GM23248 (cell line): ENCODE measurements at regions not wholly inside any gene's neighbourhood (a gene's known extent, or its start where the extent isn't known, plus 50 kb on each side); places are given as distances from the start of the nearest gene placed in this dataset.

Experiments used
- DNase-seq: peaks from one replicate; pipeline ENCODE4 v3.0.0-alpha.2; 2015
- H2AFZ ChIP-seq: fragments of 200-600 bp; sonication (generic); 2 replicates; pipeline ENCODE4 v1.6.1; 2016; ENCODE audit warnings: antibody characterized with exemption
- H3F3A ChIP-seq: fragments of 200-600 bp; sonication (generic); 2 replicates; pipeline ENCODE4 v1.6.1; 2016; ENCODE audit warnings: mild to moderate bottlenecking, antibody characterized with exemption, mixed run types; ENCODE audit not compliant: insufficient read depth
- H3K27ac ChIP-seq: fragments of 200-600 bp; sonication (generic); 2 replicates; pipeline ENCODE4 v1.5.1; 2016; ENCODE audit warnings: mild to moderate bottlenecking
- H3K27me3 ChIP-seq: fragments of 200-600 bp; sonication (generic); replicated peaks from 2 replicates; pipeline ENCODE4 v1.6.1; 2016; ENCODE audit warnings: mild to moderate bottlenecking; ENCODE audit not compliant: insufficient read depth
- H3K36me3 ChIP-seq: fragments of 200-600 bp; sonication (generic); 2 replicates; pipeline ENCODE4 v1.6.1; 2016; ENCODE audit warnings: low read depth, mild to moderate bottlenecking
- H3K4me1 ChIP-seq: fragments of 200-600 bp; sonication (generic); 2 replicates; pipeline ENCODE4 v1.6.1; 2016; ENCODE audit warnings: mild to moderate bottlenecking; ENCODE audit not compliant: insufficient read depth
- H3K4me2 ChIP-seq: fragments of 200-600 bp; sonication (generic); one replicate; pipeline ENCODE4 v1.6.1; 2016; ENCODE audit warnings: mild to moderate bottlenecking; ENCODE audit not compliant: unreplicated experiment
- H3K4me3 ChIP-seq: fragments of 200-600 bp; sonication (generic); 2 replicates; pipeline ENCODE4 v1.5.1; 2016; ENCODE audit warnings: mild to moderate bottlenecking
- H3K79me2 ChIP-seq: fragments of 200-600 bp; sonication (generic); 2 replicates; pipeline ENCODE4 v1.6.1; 2016; ENCODE audit warnings: mild to moderate bottlenecking; ENCODE audit not compliant: insufficient read depth
- H3K9ac ChIP-seq: fragments of 200-600 bp; sonication (generic); 2 replicates; pipeline ENCODE4 v1.6.1; 2016; ENCODE audit warnings: mild to moderate bottlenecking
- H3K9me2 ChIP-seq: fragments of 200-600 bp; sonication (generic); 2 replicates; pipeline ENCODE4 v1.6.1; 2016; ENCODE audit warnings: mixed run types, mild to moderate bottlenecking, moderate library complexity; ENCODE audit not compliant: insufficient read depth
- H3K9me3 ChIP-seq: fragments of 200-600 bp; sonication (generic); one replicate; pipeline ENCODE4 v1.6.1; 2017; ENCODE audit warnings: low read depth
- H4K20me1 ChIP-seq: fragments of 200-600 bp; sonication (generic); 2 replicates; pipeline ENCODE4 v1.6.0; 2016; ENCODE audit not compliant: insufficient read depth
- EZH2 ChIP-seq: fragments of 200-600 bp; sonication (generic); IDR thresholded peaks from 2 replicates; pipeline ENCODE4 v1.6.1; 2018; ENCODE audit warnings: antibody characterized with exemption, mild to moderate bottlenecking; ENCODE audit not compliant: insufficient read depth, poor library complexity, severe bottlenecking
- EZH2phosphoT487 ChIP-seq: fragments of 200-600 bp; sonication (generic); IDR thresholded peaks from 2 replicates; pipeline ENCODE4 v1.6.1; 2018; ENCODE audit warnings: antibody characterized with exemption, moderate library complexity, mild to moderate bottlenecking, low read depth; ENCODE audit not compliant: insufficient read depth
- WGBS, 2 experiments: methylation state at CpG; one replicate each; pipeline ENCODE4 v1.1.6; 2015 to 2017; ENCODE audit warnings: low lambda C conversion rate in 2 of 2, low coverage in 1 of 2; ENCODE audit errors: missing lambda C conversion rate in 2 of 2; 5-methylcytosine and 5-hydroxymethylcytosine counted together
- in situ Hi-C: fragments of 300-500 bp; cut with MboI; formaldehyde crosslinking; loops from 2 replicates; pipeline ENCODE4 v1.15.0; 2020

DNA sequence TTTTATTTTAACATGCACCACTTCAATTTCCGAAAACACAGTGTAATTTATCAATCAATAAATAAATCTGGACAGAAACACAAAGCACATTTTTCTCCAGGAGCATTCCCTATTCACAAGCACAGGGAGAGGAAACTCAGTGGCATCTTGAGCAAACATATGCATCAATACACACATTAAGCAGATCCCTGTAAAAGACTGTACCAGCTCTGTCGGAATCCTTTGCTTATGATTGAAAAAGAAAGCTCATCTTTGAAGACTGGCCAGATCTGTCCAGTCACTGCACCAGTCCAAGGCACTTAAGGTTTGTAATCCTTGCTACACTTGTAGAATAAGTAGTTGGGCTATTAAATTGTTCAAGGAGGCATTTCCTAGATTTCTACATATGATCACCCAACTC is 343.9 kb downstream of the BMPER start:
- Histone ChIP-seq H3K27ac (no peak overlapping the region), H2AFZ (no peak overlapping the region), H4K20me1 (no peaks in the 10 kb centered on the region), H3K9me3 (no peaks in the 10 kb centered on the region), H3K27me3 (no peaks in the 10 kb centered on the region), H3K4me3 (no peak overlapping the region), H3K79me2 (no peaks in the 10 kb centered on the region), H3K4me2 (no peak overlapping the region), H3K4me1 (peaks cover 8% of the 10 kb centered on the region; the same call in 1 of the 2 replicates), H3K9me2 (no peaks in the 10 kb centered on the region), H3F3A (no peaks in the 10 kb centered on the region), H3K9ac (no peak overlapping the region), H3K36me3 (no peaks in the 10 kb centered on the region)
- no peak for DNase-seq
- 47 to 50% methylated on average over 2 of the region's 2 CpGs for WGBS, 2 experiments
- no peak for TF ChIP-seq EZH2phosphoT487
- TF ChIP-seq EZH2: no peak
- in situ Hi-C loops: no loop called here

DNA sequence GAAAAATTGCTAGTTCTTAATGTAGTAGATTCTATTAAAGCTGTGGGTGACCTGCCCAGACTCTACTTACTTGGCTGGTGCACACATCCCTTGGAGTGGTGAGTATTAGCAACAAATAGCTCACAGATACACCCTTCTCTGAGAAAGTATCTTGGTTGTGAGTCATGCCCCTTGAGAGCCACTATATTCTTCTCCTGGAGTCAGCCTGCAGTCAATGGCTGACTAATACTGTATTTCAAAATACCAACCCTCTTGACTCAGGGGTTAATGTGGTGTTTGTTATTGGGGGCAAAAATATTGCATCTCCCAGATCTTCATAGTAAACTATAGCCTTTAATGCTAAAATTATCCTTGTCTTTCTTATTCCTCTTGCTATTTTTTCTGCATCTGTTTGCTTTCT is 354.9 kb downstream of the BMPER start:
- peak overlapping the region; percentile 72 for H3K27ac ChIP-seq
- no peak overlapping the region for H2AFZ ChIP-seq

DNA sequence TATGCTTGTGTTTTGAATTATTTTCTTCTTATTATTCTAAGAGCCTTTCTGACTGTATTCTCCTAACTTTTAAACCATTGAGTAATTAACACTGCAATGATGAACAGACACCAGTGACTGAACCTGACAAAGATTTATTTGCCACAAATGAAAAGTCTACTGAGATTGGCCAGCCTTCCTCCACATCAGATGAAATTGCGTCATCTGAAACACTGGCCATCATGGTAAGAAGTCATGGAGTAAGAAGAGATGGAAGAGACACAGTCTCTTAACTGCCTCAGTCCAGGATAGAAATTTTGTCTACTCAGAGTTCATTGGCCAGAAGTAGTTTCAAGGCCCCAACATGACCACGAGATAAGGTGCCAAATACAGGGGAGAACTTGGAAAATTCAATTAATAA is 357.8 kb downstream of the BMPER start:
- 91% methylated on average over 2 of the region's 2 CpGs for WGBS, 2 experiments
- in situ Hi-C loops: no loop called here
- Histone ChIP-seq H3F3A (peaks cover 25% of the 10 kb centered on the region), H3K4me2 (no peak overlapping the region), H3K27me3 (no peaks in the 10 kb centered on the region), H4K20me1 (no peaks in the 10 kb centered on the region), H3K4me1 (peaks cover 19% of the 10 kb centered on the region), H3K4me3 (no peak overlapping the region), H2AFZ (no peak overlapping the region), H3K9me2 (no peaks in the 10 kb centered on the region), H3K36me3 (no peaks in the 10 kb centered on the region), H3K9ac (no peak overlapping the region), H3K27ac (no peak overlapping the region), H3K9me3 (no peaks in the 10 kb centered on the region), H3K79me2 (no peaks in the 10 kb centered on the region)
- DNase-seq: no peak
- TF ChIP-seq EZH2phosphoT487: no peak
- TF ChIP-seq EZH2: no peak

More for the DNA sequence above, 354.9 kb downstream of the BMPER start:
- H3F3A ChIP-seq: peaks cover 25% of the 10 kb centered on the region
- no peak for TF ChIP-seq EZH2phosphoT487
- TF ChIP-seq EZH2: no peak
- H3K4me1 ChIP-seq: peaks cover 19% of the 10 kb centered on the region
- H3K36me3 ChIP-seq: no peaks in the 10 kb centered on the region
- H3K9me3 ChIP-seq: no peaks in the 10 kb centered on the region
- H4K20me1 ChIP-seq: no peaks in the 10 kb centered on the region
- no peaks in the 10 kb centered on the region for H3K27me3 ChIP-seq
- H3K4me3 ChIP-seq: peak overlapping the region; percentile 39; the same call in 1 of the 2 replicates
- peak overlapping the region; percentile 54 for H3K4me2 ChIP-seq
- peak overlapping the region; percentile 24 for H3K9ac ChIP-seq
- peak; percentile 97 for DNase-seq
- H3K9me2 ChIP-seq: no peaks in the 10 kb centered on the region
- no peaks in the 10 kb centered on the region for H3K79me2 ChIP-seq
- in situ Hi-C loops: no loop called here

DNA sequence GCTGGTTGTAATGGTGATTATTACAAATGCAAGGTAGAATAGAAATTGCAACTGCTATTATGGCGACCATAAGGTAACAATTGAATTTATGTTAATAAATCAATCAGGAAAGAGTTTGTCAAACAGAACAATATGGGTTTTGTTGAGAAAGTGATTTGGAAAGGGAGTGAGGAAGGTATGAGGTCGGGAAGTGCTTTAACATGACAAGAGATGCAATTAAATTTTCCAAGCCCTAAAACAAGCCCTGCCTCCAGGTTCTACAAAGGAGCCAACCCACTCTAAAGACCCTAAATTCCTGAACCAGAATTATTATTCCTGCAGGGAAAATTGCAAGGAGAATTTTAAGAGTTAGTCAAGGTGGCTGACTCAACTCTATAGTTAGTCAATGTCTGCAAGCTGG is 363.7 kb downstream of the BMPER start:
- no peaks in the 10 kb centered on the region for H3K27me3 ChIP-seq
- no peaks in the 10 kb centered on the region for H3K9me2 ChIP-seq
- no peaks in the 10 kb centered on the region for H3F3A ChIP-seq
- peak; percentile 35 for DNase-seq
- in situ Hi-C loops: no loop called here
- no peak overlapping the region for H3K4me2 ChIP-seq
- no peaks in the 10 kb centered on the region for H3K36me3 ChIP-seq
- no peaks in the 10 kb centered on the region for H3K9me3 ChIP-seq
- H2AFZ ChIP-seq: peak overlapping the region; percentile 12; the same call in 1 of the 2 replicates
- no peaks in the 10 kb centered on the region for H4K20me1 ChIP-seq
- no peaks in the 10 kb centered on the region for H3K79me2 ChIP-seq
- H3K4me1 ChIP-seq: no peaks in the 10 kb centered on the region
- H3K27ac ChIP-seq: no peak overlapping the region
- no peak for TF ChIP-seq EZH2
- no peak for TF ChIP-seq EZH2phosphoT487
- H3K9ac ChIP-seq: no peak overlapping the region
- 27 to 36% methylated on average over 2 of the region's 2 CpGs for WGBS, 2 experiments
- H3K4me3 ChIP-seq: no peak overlapping the region

DNA sequence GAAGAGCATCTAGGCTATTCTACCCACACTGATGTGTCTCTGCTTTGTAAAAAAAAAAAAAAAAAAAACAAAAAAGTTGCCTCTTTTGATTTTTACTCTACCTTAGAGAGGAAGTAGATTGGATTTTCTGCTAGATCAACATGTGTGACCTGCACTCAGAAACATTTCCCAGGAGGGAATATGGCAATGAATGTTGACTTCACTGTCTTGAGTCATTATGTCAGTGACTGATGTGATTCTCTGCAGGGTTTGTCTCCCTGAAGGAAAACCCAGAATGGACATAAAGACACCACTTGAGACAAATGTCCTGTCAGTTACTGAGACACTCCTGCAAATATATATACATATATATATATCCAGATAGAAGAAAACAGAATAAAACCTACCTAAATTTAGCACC is 370.3 kb downstream of the BMPER start:
- Histone ChIP-seq H3K9me2 (no peaks in the 10 kb centered on the region), H3K27ac (no peak overlapping the region), H3K27me3 (no peaks in the 10 kb centered on the region), H3K36me3 (no peaks in the 10 kb centered on the region), H3K4me2 (no peak overlapping the region), H3F3A (peaks cover 12% of the 10 kb centered on the region), H3K4me3 (no peak overlapping the region), H3K79me2 (no peaks in the 10 kb centered on the region), H2AFZ (no peak overlapping the region), H4K20me1 (no peaks in the 10 kb centered on the region), H3K4me1 (peaks cover 19% of the 10 kb centered on the region), H3K9ac (no peak overlapping the region), H3K9me3 (no peaks in the 10 kb centered on the region)
- in situ Hi-C loops: no loop called here
- no peak for DNase-seq
- TF ChIP-seq EZH2 (no peak), EZH2phosphoT487 (no peak)
